Islet precursor cell (in vitro differentiated cells): ENCODE measurements at regions not wholly inside any gene's neighbourhood (a gene's known extent, or its start where the extent isn't known, plus 50 kb on each side); places are given as distances from the start of the nearest gene placed in this dataset.

Experiments used
- DNase-seq: peaks from one replicate; pipeline ENCODE4 v3.0.0-alpha.2; 2018

DNA sequence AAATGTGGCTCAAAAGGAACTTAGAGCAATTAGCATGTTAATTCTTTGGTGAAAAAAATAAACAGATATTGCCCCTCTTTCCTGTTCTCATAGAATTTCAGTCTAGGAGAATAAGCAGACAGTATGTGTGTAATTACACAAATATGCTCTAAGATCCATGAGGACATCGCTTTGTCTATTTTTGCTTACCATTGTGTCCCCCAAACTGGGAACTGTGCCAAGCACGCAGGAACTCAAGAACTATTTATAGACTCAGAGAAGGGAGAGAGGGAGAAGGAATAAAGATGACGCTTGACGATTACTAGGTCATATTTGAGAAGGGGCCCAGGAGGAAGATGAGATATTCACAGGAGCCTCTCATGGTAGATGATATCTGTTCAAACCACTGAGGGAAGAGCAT lies 692.6 kb downstream of the RAB28 start:
- DNase-seq: no peak

DNA sequence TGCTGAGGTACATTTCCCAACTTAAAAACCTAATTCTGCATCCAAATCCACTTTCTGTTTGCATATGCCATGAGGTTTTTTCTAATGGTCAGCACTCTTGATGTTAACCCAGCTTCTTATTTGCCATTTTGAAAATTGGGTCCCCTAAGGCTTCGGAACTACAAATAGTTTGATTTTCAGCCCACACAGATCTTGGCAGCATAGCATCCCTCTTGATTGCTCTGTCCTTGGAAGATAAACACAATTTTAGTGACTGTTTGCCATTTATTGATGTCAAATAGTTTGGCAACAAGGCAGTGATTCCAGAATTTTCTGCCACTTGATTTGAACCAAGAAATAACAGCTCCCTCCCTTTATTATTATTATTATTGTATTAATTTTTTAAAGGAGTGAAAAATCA lies 696.9 kb downstream of the RAB28 start:
- no peak for DNase-seq

DNA sequence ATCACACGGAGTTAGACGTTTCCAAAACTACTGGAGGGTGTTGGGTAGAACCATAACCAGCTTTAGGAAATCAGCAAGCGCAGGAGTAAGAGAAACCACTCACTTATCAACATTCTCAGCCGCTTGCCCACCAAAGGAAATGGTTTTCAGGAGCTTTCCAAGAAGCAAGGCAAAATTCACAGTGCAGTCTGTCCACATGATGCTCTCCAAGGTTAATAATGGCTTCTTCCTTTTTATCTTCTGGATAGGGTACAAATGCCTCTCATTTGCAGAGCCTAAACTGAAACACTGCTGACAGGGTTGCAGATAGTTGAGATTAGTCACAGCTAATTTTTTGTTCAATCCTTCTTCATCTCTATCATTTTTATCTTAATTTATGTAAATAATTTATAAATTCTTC lies 705.4 kb downstream of the RAB28 start:
- no peak for DNase-seq

DNA sequence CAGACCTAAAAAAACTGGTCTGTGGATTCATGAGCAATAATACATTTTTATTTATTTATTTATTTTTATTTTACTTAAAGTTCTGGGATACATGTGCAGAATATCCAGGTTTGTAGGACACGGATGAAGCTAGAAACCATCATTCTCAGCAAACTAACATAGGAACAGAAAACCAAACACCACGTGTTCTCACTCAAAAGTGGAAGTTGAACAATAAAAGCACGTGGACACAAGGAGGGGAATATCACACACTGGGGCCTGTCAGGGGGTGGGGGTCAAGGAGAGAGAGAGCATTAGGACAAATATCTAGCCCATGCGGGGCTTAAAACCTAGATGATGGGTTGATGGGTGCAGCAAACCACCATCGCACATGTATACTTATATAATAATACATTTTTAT lies 705.9 kb downstream of the RAB28 start:
- DNase-seq: no peak

DNA sequence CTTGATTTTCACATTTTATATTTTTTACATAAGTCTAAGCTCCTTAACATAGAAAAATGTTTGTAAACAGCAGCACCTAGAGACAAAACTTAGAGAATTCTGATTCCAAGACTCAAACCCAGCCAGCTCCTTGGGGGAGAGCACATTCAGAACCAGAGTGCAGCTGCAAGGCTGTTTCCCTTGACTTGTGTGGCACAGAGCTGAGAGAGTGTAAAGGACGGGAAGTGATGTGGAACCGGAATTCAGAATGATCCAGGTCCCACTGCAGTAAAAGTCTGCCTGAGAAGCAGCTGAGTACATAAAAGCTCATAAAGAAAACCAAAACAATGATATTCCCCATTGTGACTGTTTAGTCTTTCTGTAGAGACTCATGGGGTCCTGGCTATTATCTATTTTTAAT lies 713.8 kb downstream of the RAB28 start:
- no peak for DNase-seq

DNA sequence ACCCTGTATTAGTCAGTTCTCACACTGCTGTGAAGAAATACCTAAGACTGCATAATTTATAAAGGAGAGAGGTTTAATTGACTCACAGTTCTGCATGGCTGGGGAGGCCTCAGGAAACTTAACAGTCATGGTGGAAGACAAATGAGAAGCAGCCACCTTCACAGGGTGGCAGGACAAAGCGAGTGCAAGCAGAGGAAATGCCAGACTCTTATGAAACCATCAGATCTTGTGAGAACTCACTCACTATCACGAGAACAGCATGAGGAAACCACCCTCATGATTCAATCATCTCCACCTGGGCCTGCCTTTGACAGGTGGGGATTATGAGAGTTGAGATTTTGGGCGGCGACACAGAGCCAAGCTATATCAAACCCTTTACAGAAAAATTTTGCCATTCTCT lies 722.4 kb downstream of the RAB28 start:
- no peak for DNase-seq

DNA sequence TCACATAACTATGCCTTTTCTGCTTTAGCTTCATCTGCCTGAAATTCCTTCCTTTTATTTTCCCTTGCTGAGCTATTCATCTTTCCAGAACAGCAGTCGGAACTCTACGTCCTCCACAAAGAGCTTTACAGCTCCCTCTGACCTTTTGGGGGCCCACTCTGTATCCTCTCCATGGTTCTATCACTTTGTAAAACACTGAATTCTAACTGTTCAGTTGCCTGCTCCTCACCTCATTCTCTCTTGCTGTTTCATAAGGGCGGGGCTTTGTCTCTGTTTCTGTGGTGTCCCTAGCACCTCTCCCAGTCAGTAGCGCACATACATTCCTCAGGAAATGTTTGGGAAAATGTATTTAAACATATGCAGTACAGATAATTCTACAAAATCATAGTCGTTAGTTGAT lies 737.0 kb downstream of the RAB28 start:
- no peak for DNase-seq

DNA sequence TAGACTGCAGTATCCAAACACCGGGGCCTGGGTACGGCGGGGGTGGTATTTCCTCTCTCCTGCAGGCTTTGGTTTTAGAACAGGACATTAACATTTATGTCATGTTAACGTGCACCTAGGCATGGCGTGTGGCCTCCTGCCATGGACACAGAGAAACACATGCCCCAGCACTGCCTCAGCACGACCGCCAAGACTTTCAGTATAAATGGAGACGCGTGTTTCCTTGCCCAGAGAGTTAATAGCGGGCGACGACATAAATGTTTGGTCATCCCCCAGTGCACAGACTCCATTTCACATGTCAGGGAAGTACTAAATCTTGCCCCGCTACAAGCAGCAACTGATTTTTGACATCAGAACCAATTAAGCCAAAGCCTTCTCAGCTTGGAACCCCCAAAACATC lies 737.9 kb downstream of the RAB28 start:
- DNase-seq: no peak

DNA sequence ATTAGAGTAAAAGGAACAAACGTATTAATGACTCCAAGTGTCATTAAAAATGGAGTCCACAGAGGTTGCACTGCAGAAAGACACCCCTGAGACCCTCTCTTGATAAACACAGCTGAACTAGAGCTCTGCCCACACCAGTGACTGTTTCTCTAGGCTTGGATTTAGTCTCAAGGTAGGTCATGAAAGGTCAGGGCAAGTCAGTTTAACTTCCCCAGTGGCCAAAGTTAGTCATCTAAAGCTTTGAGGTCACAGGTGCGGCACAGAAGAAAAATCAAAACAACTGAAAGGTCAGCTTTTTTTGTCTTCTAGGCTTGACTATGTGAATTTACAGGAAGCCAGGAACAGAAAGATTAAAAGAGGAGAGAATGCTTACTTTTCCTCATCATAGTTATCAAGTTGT lies 749.6 kb downstream of the RAB28 start:
- no peak for DNase-seq

DNA sequence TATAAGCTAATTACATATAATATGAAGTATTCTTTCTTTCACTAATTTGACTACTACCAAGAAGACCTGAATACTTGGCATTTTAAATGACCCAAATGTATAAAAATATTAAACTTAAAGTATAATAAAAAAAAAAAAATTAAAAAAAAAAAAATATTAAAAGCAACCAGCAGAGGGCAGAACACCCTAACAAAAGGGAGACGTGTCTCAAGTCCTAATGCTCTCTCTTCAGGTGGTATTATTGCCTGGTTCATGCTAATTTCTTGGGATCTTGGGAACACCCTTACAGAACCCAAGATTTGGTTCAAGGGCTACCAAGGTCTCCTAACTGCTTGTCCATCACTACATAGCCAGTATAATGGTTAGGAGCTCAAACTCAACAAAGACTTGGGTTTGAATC lies 754.8 kb downstream of the RAB28 start:
- no peak for DNase-seq

DNA sequence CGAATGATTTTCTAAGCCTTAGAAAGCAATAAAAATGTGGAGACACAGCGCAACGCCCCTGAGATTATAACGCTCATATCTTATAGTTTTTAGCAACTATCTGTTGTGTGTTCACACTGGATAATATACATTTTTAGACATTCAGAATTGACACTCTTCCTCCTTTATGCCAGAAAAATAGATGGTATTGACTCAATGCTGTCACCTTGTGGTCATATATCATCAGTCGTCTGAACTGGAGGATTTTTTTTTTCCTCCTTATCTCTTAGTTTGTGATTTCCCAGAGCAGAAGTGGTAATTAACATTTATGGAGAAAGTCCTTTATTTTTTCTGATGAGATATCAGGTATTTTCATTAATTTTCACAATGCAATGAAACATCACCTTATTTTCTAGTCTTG lies 759.6 kb downstream of the RAB28 start:
- DNase-seq: no peak

DNA sequence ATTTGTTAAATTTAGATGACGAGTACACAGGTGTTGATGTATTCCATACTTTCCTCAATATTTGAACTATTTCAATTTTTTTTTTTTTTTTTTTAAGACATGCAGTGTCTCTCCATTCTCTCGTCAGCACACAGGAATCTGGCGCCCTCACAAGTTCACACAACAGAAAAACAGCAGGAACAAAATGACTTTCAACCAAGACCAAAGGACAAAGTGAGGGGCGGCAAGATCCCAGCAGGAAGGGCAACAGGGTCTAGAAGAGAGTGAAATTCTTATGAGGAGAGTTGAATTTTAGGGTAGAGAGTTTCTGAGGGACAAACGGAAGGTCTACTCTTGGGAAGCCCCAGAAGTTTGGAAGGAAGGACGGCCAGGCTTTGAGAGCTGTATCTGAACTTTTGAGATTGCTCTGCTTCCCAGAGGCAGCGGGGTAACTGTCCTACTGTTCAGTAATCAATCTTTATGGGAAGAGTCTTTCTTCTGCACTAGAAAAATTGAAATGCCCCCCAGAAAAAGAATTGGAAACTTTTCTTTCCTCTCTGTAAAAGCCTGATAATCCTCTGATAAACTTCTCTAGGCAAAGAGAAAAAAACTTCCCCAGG lies 760.2 kb downstream of the RAB28 start:
- peak; percentile 59 for DNase-seq

DNA sequence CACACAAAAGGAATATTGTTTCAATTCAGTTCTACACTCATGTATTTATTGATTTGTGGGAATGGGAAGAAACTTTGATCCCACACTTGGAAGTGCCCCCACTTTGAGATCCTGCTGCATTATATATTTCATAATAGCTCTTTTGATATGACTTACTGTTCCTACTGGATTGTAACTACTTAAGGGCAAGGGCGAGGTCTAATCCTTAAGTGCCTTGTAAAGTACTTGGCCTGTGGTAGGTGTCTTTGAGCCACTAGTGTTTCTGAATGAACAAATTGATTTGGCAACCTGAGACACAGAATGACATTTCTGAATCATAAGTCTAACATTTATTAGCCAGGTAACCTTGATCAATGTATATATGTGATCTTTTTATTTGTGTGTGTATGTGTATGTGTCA lies 767.2 kb downstream of the RAB28 start:
- no peak for DNase-seq

DNA sequence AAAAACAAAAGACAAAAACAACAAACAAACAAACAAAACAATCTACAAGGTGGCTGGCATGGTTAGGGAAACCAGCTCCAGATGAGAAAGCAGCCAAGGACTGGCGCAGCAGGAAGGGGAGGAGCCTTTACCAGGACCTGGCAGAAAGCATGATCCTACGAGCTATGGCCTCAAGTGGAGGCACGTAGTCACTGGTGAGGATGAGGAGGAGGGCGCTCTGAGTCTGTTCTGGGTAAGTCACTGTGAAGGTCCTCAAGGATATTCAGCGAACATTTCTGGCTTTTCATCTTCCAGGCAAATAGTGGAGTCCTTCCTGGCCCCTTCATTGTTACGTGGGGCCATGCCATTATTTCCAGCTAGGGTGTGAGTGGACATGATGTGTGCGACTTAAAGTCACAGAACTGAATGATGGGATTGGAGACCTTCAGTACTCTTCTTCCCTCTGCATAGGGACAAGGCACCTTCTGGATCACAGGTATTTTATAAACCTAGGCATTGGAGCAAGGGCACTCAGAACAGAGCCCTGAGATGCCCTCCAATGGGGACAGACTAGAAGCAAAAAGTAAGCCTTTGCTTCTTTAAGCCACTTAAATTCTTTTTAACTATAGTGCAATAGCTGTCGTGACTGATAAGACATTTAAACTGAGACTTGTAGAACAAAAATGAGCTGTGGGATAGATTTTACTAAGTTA lies 771.3 kb downstream of the RAB28 start:
- DNase-seq: no peak

DNA sequence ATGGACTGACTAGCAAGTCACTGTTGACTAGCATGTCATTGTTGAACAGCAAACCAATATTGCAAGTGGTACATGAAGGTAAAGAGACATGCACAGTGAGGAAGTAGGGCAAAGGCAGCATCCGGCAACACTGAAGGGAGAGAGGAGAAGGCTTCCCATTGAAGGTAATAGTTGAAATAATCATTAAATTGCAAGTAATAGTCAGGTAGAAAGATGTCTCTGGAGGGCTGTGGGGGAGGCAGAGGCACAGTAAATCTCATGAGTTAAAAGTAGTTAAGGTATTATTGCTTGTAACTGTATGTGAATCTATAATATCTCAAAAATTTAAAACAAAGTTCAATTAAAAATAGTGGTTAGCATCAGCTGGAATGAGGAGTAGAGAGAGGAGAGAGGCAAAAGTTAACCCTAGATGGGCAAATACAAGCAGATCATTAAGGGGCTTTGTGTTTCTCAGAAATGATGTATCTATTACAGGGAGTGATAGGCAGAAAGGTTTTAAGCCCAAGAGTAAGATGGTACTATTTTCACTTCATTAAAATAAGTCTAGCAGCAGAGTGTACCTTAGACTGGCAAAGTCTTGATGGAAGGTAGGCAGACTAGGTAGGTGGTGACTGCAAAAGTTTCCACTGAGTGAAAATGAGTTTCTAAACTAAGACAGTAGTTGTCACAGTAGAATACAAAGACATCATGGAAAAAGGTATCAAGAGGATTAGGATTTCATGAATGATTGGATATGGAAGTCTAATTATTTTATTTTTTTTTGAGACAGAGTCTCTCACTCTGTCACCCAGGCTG lies 776.6 kb downstream of the RAB28 start:
- no peak for DNase-seq

DNA sequence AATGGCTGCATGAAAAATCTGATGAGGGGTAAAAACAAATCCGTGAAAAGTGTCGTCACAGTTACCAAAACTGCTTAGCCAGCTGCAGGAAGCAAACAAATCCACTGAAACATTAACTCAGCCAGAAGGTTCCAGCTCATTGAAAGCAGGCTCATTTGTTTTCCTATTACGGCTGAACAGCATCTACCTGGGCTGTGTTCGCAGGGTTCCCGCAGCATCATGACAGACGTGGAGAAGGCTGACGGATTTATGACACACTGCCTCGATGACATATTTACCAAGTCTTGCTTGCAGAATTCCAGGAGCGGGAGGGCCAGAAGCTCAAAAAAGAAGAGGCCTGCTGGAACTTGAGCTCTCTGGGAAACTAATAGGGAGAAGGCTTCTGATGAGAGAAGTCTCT lies 781.1 kb downstream of the RAB28 start:
- DNase-seq: no peak

DNA sequence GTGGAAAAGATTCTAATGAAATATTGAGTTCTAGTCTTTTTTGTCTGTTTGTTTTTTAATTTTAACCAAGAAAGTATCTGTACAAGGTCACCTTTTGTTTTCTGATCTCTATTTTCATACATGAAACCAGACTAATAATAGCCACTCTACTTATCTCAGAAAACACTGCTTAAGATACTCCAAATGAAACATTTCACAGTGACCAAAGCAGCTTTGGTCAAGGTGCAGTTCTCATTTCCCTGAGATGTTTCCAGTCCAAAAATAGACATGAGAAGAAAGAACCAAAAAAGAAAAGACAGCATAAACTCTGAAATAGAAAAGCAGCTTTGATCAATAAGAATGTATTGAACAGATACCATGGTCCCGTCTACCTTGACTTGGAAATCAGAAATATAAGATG lies 782.8 kb downstream of the RAB28 start:
- DNase-seq: no peak

DNA sequence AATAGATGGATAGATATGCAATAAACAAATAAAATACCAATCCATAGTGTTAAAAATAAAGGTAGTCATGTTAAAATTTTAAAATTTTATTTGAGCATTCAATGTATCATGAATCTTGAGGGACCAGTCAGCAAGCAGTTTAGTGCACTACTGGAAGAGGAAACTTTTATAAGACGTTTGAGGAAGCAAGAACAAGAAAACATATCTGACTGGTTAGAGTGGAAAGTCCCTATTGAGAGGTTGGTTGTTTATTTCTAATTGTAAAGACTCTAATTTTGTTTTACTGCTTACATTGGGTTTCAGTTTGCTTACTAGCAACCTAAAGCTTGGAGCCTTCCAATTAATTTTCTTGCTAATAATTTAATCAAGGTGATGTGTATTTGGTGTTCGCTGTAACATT lies 786.2 kb downstream of the RAB28 start:
- no peak for DNase-seq

DNA sequence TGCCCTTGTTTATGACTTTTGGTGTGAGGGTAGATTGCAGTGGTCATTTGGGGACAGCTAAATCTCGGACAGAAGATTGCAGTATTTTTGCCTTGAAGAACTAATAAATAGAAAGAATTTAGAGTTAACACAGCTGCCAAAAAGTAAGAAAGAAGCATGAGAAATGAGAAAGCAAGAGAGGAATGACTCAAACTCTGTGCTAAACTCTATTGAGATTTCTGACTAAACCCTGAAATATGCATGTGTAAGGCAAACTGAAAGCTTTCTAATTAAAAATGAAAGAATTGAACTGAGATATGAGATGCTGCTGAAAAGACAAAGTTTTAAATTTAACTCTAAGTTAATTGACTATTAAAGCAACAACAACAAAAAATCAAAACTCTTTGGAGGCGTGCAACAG lies 791.3 kb downstream of the RAB28 start:
- no peak for DNase-seq

DNA sequence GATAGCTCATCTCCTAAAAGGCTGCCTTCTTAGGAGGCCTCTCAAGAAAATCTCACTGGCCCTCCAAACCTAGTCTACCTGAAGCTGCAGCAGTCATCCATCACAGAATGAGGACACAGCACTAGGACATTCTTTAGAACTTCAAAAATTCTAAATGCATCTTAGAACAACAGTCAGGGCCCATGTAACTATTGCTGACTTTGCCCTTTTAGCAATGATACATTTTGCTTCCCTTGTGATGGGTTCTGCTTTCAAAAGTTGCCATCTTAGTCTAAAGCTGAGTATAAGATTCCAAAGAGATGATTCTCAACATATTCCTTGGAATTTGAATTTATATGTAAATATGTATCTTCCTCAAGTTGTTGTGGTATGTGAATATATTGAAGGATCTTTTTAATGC lies 793.0 kb downstream of the RAB28 start:
- no peak for DNase-seq

DNA sequence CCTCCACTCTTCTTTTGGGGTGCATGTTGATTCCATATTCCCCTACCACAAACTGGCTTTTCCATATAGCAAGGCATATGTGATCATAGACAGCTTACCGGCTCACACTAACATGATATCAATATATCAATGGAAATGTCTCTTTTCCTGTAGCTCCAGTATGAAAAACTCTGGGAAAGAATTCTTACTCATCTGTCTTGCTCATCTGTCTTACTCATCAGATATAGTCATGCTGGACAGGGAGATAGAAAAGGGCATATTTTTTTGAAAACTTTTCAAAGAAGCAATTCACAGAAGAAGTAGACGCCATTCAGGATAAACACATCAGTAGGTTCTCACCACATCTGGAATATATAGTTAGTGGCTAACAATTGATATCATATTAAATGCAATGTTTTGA lies 794.7 kb downstream of the RAB28 start:
- DNase-seq: no peak

DNA sequence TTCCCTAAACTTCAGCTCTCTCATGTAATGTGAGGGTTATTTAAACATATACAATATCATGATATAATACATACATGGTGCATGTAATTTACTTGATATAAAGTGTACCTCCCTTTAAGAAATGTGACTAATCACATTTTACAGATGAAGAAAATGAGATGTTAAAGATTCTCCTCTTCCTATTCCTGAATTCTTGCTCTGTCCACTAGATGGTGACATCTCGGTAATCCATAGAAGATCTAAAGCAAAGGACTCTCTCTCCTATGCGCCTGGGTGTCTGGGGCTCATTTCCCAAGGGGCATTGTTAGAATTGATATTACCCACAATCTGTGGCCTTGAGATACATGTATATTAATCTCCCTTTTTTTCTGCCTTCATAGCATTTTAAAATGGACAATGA lies 804.9 kb downstream of the RAB28 start:
- DNase-seq: no peak

DNA sequence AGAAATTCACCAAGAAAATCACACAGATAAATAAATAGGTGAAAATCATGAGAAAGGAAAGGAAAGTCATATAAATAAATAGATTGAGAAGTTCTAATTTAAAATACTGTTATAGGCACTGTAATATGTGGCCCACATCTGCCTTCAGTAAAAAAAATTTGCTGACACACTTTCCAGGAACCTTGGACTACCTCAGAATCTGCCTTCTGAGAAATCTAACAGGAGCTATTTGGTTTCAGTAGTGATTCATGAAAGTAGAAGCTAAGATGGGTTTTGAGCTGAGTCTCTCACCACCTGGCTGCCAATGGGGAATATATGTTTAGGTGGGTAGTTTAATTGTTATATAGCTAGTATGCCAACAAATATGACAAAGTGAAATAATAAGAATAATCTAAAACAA lies 810.0 kb downstream of the RAB28 start:
- no peak for DNase-seq

DNA sequence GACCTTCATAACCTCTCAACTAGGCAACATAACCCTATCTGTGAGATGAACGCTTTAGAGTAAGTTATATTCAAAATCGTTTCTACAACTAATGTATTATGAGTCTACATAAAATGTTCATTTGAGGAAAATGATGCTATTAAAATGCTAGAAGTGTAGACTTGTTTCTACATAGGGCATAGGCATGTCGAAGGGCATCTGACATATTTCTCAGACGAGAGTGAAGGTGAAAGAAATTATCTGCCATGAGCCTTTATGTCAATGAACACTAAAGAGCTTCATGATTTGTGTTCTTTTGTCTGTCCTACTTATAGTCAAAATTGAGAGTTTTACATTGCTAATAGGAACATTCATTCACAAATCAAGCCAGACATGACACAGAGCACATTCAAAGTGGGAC lies 811.8 kb downstream of the RAB28 start:
- DNase-seq: no peak

DNA sequence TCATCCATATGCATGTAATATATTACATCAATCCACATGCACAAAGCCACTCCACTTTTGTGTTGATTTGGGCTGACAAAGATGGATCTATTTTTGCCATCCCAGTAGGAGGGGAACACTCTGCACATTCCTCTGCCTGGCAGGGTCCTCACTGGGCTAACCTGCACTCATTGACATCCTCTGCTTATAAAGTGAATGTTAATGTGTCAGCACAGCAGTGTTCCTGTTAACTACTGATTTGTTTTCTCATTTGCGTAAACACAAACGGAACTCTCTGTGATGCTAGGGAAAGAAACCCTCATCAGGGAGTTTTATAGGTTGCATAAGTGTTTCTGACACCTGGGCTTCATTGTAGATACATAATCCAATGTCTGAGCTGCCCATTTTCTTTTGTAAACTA lies 826.0 kb downstream of the RAB28 start:
- no peak for DNase-seq
